HG02973 (cell line): ENCODE measurements at regions not wholly inside any gene's neighbourhood (a gene's known extent, or its start where the extent isn't known, plus 50 kb on each side); places are given as distances from the start of the nearest gene placed in this dataset.

Source experiments
- ATAC-seq: cut with Tn5 transposase; IDR thresholded peaks from one replicate; pipeline ENCODE4 v1.9.1; 2021; ENCODE audit warnings: moderate library complexity; ENCODE audit not compliant: unreplicated experiment

DNA sequence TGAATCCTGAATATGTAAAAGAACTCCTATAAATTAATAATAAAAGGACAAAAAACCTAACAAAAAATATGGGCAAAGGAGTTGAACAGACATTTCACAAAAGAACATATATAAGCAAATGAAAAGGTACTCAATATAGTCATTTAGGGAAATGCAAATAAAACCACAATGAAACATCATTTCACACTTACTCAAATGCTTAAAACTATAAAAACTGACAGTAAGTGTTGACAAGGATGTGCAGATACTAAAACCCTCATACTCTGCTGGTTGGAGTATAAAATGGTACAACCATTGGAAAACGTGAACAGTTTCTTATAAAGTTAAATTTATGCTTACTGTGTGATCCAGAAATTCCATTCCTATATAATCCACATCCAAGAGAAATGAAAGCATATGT is 247.1 kb downstream of the GXYLT1 start:
- ATAC-seq: no peak

DNA sequence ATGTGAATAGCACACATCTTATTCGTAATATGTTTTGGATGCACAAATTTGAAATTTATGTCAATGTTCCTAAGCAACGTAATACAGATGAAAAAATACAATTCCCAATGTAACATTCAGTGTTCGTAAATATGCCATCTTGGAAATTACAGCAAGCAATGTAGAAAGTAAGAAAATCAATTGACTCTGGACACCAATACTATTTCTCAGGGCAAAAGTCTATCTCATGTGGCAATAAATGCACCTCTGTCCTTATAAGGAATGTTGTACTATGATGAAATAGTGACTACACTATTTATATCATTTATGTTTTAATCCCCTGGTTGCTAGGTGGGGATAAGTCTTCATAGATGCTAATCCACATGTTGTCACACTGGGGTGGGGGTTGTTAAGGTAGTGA is 251.2 kb downstream of the GXYLT1 start:
- no peak for ATAC-seq

DNA sequence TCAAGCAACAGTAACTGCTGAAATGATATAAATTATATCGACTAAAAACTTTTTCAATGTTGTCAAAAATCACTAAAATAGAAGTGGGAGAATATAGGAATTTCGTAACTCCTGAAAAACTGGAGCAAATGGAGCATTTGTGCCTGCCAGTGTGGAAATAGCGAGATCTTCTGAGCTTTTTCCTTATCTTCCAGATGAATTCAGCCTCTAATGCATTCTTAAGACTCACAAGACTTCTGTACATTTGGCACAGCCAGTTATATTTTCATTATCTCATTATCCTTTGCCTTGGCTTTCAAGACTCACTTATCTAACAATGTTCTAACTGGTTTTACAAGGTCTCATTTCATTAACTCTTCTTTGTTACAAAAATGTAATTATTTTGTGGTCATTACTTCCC is 252.4 kb downstream of the GXYLT1 start:
- ATAC-seq: no peak

DNA sequence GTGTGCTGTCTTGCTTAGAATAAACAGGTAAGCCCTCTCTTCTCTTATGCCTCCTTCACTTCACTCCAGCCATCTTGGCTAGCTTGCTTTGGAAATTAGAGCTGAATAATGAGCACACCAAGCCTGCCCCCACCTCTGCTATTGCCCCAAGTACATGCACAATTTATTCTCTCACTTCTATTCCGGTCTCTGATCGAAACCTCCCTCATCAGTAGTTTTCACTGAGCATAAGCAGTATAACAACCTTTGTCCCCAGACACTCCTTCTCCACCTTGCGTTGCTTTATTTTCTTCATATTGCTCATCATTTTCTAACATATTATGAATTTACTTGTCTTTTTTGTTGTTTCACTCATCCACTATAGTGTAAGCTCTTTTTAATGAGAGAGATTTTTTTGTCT is 253.4 kb downstream of the GXYLT1 start:
- no peak for ATAC-seq

DNA sequence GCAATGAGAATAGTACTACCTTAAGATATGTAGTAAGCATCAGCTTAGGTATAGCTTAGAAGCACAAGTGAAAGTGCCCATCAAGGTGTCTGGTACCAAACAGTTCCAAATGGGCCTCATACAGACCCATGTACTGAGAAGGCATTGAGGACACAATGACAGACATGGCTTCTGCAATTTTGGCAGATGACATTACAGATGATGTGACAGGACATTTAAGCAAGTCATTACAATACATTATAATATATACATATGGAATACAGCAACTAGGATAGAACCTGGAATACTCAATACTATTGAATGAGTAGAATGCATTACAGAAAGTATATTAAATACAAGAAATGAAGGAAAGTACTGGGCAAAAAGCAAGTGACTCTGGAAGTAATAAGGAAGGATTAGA is 256.4 kb downstream of the GXYLT1 start:
- no peak for ATAC-seq

DNA sequence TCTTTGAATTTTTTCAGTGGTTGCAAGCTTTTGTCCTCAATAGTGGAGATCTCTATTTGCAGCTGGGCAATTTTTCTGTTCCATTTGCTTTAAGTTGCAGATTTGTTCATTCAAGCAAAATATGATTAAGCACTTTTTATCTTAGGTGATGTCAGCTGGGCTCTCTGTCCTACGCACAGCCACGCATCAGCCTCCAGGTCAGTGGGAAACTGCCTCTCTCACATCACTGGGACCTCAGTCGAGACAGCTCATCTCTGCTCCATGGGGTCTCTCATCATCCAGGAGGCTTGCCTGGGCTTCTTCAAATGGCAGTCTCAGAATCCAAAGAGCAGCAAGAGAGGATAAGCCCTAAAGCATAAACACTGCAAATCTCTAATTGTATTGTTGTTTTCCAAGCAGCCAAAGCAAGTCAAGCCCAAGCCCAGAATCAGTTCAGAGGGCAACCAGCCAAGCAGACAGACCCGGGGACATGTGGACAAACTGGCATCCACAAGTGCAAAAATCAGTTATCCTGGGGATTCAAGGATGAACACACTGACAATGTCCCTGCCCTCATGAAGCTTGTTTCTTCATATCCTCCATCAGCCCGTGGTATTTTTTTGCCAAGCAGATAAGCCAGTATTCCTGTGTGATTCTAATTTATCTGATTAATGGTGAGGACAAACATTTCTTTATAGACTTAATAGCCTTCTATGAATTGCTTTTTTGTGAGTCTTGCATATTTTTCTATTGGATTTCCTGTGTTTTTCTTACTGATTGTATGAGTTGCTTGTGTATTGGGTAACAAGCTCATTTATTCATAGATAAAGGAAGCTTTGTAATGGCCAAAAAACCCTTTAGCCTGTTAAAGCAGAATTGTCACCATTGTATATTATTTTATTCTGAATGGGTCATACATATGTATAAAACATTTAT is 262.5 kb downstream of the GXYLT1 start:
- no peak for ATAC-seq

DNA sequence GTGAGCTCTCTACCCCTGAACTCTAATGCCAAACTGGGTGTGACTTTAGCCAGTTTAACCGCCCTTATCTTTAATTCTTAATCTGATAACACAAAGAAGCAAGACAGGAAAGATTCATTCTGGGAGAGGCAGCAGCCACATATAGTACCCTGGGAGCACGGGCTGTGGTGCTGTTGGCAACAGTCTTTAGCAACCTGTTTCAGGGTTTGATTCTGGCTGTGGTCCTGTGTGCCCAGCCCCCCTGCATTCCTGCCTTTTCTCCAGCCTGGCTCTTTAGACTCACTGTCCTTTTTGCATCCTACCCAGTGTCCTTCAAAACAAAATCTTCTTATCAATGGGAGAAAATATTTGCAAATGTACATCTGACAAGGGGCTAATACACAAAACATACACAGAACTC is 275.2 kb downstream of the GXYLT1 start:
- no peak for ATAC-seq

DNA sequence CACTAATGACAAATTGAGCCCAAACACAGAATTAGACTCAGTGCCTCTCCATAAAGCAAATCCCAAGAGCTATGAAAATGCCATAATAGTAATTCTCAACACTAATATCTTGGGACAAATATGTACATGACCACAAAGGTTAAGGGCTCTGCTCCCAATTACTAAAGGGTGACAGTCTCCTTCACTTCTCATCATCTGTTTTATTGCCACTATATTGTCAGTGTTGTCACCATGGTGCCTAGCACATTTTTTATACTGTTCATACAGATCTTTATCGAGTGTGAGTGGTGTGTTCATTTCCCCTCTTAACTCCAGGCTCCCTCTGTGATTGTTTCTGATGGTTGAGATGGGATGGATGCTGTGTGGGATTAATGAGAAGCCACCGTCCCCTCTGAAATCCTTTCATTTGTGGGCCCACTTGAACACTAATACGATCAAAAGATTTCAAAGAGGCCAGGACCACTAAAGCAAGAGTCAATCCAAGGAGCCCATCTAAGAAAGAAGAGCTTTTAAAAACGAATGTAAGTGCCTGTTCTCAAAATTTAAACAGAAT is 277.7 kb downstream of the GXYLT1 start:
- no peak for ATAC-seq

DNA sequence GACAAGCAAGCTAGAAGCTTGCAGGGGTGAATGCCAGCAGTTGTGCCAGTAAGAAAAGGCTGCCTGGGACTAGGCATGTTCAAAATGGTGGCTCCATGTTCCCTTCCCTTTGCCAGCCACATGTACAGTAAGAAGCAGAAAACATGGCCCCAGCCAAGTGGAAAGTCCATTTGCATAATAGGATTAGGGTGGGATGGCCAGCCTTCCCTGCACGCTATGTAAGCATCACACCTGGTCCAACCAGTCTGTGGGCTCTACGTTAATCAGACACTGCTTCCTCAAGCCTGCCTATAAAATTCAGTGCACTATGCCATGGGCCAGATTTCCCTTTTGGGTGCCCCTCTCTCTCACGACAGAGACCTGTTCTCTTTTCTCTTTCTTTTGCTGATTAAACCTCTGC is 288.4 kb downstream of the GXYLT1 start:
- ATAC-seq: no peak

DNA sequence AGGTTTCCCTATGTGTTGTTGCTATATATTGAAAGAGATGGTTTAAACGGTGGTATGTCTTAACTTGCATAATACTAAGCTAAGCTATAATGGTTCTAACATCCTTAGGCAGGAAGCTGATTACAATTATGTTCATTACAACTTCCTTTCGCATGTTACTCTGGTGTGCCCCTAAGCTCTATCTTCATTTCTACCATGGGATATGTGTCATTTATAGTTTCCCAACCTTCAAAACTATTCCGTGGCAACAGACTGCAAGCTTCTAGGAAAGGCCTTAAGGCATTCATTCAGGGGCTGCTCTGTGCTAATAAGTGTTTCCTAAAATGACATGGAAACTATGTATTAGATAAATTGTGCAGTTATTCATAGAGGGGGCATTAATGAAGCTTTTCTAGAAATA is 294.6 kb downstream of the GXYLT1 start:
- no peak for ATAC-seq

DNA sequence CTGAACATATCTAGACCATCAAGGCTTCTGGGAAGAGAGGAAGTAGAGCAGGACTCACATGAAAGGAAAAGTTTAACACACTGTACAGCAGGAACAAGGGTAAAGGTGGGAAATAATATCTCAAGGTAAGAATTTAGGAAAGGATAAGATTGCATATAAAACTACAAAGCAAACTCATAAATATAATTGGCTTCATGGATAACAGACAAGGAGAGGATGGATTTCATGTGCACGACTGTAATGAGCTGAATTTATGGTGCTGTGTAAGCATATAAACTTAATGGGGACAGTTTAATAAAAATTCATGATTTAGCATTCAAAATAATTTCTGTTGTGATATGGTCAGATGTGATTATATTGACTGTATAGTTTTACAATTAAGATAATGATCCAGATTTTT is 298.0 kb downstream of the GXYLT1 start:
- ATAC-seq: no peak

DNA sequence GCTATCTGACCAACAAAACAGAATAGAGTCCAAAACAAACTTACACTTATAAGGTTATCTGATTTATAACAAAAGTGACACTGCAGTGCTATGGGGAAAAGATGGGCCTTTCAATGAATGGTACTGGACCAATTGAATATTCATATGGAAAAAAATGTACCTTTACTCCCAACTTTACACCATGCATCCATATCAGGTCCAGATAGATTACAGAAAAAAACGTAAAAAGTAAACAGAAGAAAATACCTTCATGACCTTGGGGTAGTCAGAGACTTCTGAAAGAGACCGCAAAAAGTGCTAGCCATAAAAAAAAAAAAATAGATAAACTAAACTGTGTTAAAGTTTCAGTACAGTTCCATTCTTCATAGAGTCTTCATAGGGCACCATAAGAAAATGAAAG is 308.3 kb downstream of the GXYLT1 start:
- no peak for ATAC-seq

DNA sequence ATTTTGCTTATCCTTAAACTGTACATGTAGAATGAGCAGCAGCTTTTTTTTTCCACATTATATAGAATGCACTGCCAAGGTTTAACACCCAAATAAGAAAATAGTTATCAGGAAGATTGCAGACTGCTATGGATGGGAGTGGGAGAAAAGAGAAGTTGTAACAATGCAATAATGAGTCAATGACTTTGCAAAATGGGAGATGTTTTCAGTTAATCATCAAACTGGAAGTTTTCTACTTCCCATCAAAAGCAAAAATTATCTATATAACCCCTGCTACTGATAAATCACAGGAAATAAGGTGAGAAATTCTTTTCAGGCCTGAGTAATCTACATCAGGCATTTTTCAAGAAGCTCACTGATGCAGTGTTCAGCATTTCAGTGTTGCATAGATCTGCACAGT is 309.1 kb downstream of the GXYLT1 start:
- no peak for ATAC-seq

DNA sequence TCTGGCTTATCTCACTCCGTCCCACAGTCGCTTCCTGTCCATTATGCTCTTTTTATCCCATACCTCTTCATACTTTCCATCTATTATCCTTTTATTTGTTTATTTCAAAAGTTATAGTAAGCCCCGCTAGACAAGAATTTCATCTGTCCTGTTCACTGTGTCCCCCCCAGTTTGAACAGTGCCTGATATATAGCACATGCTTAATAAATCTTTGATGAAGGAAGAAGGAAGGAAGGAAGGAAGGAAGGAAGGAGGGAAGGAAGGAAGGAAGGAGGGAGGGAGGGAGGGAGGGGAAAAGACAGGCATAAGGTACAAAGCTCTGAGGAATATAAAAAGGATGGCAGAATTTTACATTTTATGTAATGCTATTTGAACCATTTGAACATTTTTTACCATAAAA is 324.7 kb downstream of the GXYLT1 start:
- no peak for ATAC-seq

DNA sequence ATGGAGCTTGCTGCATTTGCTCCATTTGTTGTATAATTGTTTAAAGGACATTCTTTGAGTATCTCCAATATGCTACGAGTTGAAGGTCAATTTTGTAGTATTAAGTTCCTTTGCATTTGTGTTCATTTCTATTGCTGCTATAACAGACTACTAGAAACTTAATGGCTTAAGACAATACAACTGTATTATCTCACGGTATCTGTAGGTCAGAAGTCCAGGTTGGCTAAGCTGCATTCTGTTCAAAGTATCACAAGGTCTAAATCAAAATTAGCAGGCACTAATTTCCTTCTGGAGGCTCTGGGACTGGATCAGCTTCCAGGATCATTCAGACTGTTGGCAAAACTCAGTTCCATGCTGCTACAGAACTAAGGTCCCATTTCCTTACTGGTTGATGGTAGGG is 340.6 kb downstream of the GXYLT1 start:
- no peak for ATAC-seq

DNA sequence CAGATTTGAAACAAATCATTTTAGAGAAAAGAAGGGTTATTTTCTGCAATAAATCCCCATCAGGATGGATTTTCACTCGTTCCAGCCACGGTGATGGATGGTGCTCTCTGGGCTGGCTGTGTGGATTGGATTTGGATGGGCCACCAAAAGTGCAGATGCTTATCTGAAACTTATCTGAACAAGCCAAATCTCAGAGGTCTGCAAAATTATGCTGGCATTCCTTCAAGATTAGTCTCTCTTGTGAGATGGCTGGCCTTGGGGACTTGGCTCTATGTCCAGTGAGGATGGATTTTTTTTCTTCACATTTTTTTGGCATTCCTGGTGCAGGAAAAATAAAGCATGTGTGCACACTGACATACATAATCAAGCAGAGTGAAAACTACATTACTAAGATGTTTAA is 341.9 kb downstream of the GXYLT1 start:
- ATAC-seq: no peak

DNA sequence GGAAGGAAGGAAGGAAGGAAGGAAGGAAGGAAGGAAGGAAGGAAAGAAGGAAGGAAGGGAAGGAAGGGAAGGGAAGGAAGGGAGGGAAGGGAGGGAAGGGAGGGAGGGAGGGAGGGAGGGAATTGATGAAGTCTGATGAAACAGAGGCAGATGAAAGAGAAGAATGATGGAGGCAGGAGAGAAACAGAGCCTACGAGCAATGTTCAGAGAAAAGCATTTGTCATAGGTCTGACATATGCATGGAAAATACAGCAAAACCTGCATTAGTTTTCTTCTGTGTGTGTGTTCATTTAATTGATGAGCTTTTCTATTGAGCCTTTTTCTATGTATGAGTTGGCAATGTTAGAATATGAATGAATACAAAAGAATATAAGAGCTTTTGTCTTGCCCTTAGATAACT is 343.4 kb downstream of the GXYLT1 start:
- no peak for ATAC-seq

DNA sequence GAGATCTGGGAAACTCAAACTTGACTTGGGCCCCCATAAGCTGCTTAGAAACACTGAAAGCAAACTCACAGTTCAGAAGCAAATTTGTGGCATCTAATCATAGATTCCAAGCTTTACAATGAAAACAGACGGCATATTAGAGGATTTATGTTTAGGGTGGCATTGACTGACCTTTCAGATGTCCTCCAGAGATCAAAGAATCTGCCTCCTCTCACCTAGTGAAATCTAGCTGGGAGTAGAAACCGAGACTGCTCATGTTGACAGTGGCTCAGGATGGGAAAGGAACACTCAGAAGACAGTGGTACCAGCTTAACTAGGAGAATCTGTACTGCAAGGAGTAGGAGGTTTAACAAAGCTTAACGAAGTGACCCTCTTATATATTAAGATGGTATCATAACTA is 345.0 kb downstream of the GXYLT1 start:
- no peak for ATAC-seq

DNA sequence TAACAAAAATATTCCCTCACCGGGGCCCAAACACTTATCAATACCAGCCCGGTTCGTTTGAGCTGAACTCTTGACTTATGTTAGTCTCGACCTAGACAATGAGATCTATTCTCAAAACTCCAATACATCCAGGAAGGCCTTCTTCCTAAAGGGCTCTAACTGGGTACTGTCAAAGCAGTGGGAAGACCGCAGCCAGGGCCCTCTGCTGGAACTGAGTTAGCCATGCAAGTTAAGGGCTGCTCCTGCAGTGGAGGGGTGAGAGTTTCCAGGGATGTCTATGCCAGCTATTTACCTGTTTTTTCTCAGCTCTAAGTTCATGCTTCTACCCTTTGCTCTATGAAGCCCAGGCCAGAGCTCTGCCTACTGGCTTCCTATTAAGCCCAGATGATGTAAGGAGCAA is 348.8 kb downstream of the GXYLT1 start:
- no peak for ATAC-seq

DNA sequence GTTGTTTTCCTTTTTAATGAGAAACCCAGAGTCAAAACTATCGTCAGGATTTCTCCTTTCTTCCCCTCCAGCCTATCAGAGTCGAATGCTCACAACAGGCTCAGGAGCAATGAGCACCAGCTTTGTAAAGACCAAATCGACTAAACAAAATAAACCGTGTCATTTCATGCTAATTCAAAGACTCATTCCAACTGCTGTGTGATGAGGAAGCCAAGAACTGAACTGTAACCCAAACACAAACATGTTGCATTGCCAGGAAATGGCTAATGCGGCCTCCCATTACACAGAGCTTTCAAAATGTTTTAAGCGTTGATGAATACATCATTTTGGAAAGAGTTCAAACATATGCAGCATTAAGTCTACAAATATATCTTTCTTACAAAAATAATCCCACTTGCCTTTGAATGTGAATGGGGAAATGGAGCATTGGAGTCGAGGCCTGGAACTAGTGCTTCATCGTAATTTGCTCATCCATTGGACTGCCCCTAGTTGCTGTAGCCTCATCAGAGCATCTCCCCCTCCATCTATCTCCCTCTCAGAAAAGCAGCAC is 349.5 kb downstream of the GXYLT1 start:
- no peak for ATAC-seq

DNA sequence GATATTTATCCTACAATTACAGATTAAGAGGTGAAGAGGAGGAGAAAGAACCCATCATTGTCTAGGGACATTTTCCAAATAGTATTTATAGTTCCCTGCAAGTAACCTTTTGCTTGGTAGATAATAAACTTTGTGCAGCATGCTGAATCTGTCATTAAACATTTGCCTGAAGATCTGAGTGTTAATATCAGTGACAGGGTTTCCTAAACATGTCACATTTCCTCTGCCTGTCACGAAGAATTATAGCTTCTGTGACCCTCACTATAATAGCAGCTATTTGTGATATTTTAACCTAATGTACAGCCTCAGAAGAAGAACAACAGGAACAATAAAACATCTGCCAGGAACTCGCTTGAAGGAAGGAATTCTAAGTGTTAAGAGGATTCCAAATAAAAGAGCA is 350.3 kb downstream of the GXYLT1 start:
- ATAC-seq: no peak

DNA sequence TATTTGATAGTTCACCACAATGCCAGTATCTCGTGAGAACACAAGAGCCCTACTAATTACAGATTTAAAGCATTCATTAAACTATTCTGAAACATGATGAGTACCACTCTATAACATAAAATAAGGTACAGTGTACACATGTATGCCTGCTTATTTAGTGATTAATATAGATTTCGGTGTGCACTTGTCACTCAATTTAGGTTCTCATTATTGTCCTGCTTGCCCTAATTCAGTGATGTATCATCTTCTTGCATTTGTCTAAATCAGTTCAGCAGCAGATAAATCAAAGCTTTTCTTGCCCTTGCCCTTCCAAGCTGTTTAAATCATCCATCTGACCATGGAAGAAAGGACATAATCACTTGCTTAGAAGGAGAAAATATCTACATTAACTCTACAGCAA is 359.7 kb downstream of the GXYLT1 start:
- no peak for ATAC-seq

DNA sequence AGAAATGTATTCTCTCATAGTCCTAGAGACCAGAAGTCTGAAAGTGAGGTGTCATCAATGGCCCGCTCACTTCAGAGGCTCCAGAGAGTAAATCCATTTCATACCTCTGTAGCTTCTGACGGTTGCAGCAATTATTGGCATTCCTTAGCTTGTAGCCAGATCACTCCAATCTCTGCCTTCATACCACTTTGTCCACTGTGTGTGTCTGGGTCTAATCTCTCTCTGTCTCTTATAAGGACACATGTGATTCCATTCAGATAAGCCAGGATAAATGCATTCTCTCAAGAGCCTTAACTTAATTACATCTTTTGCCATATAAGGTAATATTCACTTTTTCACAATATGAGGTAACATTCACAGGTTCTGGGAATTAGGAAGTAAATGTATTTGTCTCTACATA is 365.7 kb downstream of the GXYLT1 start:
- ATAC-seq: no peak
